ENCODE measurements at regions not wholly inside any gene's neighbourhood (a gene's known extent, or its start where the extent isn't known, plus 50 kb on each side); places are given as distances from the start of the nearest gene placed in this dataset.
"Not testable (repeated sequence)": the region's sequence is repeated elsewhere in the genome, so short reads cannot be mapped to it uniquely, and the experiment has no call there.

GRCh38 chr13:80528733-80529132 lies 187.8 kb upstream of the SPRY2 start:
- Histone ChIP-seq H3K36me3 (ENCODE audit: control insufficient read depth in 2 of 2, insufficient read depth in 2 of 2, low read length in 1 of 2) (no peaks in the 10 kb centered on the region), H3K27ac (ENCODE audit: low read depth in 1 of 2, low read length in 1 of 2) (no peak overlapping the region), H3K27me3 (ENCODE audit: control insufficient read depth in 2 of 2, insufficient read depth in 1 of 2, low read length in 1 of 2) (no peaks in the 10 kb centered on the region), H3K9me3 (ENCODE audit: control insufficient read depth in 2 of 2, insufficient read depth in 1 of 2, low read length in 1 of 2) (no peaks in the 10 kb centered on the region), H3K4me3 (ENCODE audit: low read length in 2 of 2) (no peak overlapping the region), H3K4me1 (ENCODE audit: control insufficient read depth in 2 of 2, insufficient read depth in 2 of 2, low read length in 2 of 2) (no peaks in the 10 kb centered on the region)
- no peak for DNase-seq (ENCODE audit: low read depth in 6 of 9, low spot score in 9 of 9)
- 98% methylated on average over 3 of the region's 3 CpGs for WGBS

DNA sequence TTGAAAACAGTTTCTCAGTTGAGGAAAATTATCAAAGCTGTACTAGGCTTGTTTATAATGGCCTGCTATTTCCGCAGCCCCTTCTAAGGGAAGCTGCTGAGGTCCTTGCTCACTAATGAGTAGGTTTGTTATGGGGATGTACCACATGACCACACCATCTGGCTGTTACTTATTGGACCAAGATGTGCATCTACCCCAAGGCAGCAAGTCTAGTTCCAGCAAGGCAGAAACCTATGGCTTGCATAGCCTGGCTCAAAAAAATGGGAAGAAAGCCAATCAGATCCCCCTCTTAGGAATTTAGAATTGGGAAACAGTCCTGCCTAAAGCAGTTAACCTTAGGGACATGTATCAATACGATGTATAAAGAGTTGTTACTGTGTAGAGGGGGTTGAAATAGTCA lies 186.5 kb upstream of the SPRY2 start:
- no peak for DNase-seq (ENCODE audit: low read depth in 6 of 9, low spot score in 9 of 9)
- Histone ChIP-seq H3K36me3 (ENCODE audit: control insufficient read depth in 2 of 2, insufficient read depth in 2 of 2, low read length in 1 of 2) (no peaks in the 10 kb centered on the region), H3K4me3 (ENCODE audit: low read length in 2 of 2) (no peak overlapping the region), H3K4me1 (ENCODE audit: control insufficient read depth in 2 of 2, insufficient read depth in 2 of 2, low read length in 2 of 2) (no peaks in the 10 kb centered on the region), H3K27me3 (ENCODE audit: control insufficient read depth in 2 of 2, insufficient read depth in 1 of 2, low read length in 1 of 2) (no peaks in the 10 kb centered on the region), H3K27ac (ENCODE audit: low read depth in 1 of 2, low read length in 1 of 2) (no peak overlapping the region), H3K9me3 (ENCODE audit: control insufficient read depth in 2 of 2, insufficient read depth in 1 of 2, low read length in 1 of 2) (no peaks in the 10 kb centered on the region)
- WGBS = 96% methylated on average over 2 of the region's 2 CpGs

DNA sequence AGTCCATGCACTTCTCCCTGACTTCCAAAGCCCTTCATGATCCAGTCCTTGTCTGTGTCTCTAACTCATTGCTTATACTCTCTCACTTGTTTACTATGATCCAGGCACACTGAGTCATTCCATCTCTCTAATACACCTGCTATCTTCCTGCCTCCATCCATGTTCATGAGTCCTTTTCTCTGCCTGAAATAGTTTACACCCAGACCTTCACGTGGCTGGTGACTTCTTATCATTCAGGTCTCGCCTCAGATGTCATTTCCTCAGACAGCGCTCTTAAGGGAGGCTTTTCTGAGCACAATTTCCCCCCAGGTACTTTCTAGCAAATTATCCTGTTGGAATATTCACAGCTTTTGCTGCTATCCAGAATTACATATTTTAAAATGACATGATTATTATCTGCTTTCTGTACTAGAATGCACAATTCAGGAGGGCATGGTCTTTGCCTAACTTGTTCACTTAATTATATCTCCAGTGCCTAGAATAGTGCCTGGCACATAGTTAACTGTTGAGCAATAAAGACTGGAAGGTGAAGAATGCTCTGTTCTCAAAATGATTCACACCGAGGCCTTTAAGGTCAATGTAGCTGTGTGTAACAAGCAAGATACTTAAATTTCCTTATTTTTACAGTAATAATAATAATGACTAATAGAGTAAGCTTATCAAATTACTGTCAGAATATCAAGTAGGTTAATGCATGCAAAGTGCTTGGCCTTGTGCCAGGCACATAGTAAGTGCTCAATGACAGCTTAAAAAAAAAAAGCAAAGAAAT lies 183.7 kb upstream of the SPRY2 start:
- Histone ChIP-seq H3K36me3 (ENCODE audit: control insufficient read depth in 2 of 2, insufficient read depth in 2 of 2, low read length in 1 of 2) (no peaks in the 10 kb centered on the region), H3K27ac (ENCODE audit: low read depth in 1 of 2, low read length in 1 of 2) (no peak overlapping the region), H3K4me1 (ENCODE audit: control insufficient read depth in 2 of 2, insufficient read depth in 2 of 2, low read length in 2 of 2) (no peaks in the 10 kb centered on the region), H3K4me3 (ENCODE audit: low read length in 2 of 2) (no peak overlapping the region), H3K9me3 (ENCODE audit: control insufficient read depth in 2 of 2, insufficient read depth in 1 of 2, low read length in 1 of 2) (no peaks in the 10 kb centered on the region), H3K27me3 (ENCODE audit: control insufficient read depth in 2 of 2, insufficient read depth in 1 of 2, low read length in 1 of 2) (no peaks in the 10 kb centered on the region)
- DNase-seq (ENCODE audit: low read depth in 6 of 9, low spot score in 9 of 9) = no peak
- WGBS = 82% methylated on average over 4 of the region's 4 CpGs

- H3K36me3 ChIP-seq (ENCODE audit: control insufficient read depth in 2 of 2, insufficient read depth in 2 of 2, low read length in 1 of 2) = no peaks in the 10 kb centered on the region
- no peaks in the 10 kb centered on the region for H3K27me3 ChIP-seq (ENCODE audit: control insufficient read depth in 2 of 2, insufficient read depth in 1 of 2, low read length in 1 of 2)
- H3K4me1 ChIP-seq (ENCODE audit: control insufficient read depth in 2 of 2, insufficient read depth in 2 of 2, low read length in 2 of 2) = no peaks in the 10 kb centered on the region
- no peak overlapping the region for H3K27ac ChIP-seq (ENCODE audit: low read depth in 1 of 2, low read length in 1 of 2)
- H3K4me3 ChIP-seq (ENCODE audit: low read length in 2 of 2) = no peak overlapping the region
- no peaks in the 10 kb centered on the region for H3K9me3 ChIP-seq (ENCODE audit: control insufficient read depth in 2 of 2, insufficient read depth in 1 of 2, low read length in 1 of 2)
- DNase-seq (ENCODE audit: low read depth in 6 of 9, low spot score in 9 of 9) = no peak
- WGBS = 100% methylated on average over 1 of the region's 1 CpG
These were observed 182.2 kb upstream of the SPRY2 start for GRCh38 chr13:80523134-80523533.

DNA sequence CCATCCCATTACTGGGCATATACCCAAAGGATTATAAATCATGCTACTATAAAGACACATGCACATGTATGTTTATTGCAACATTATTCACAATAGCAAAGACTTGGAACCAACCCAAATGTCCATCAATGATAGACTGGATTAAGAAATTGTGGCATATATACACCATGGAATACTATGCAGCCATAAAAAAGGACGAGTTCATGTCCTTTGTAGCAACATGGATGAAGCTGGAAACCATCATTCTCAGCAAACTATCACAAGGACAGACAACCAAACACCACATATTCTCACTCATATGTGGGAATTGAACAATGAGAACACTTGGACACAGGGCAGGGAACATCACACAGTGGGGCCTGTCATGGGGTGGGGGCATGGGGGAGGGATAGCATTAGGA lies 181.5 kb upstream of the SPRY2 start:
- H3K9me3 ChIP-seq (ENCODE audit: control insufficient read depth in 2 of 2, insufficient read depth in 1 of 2, low read length in 1 of 2); DNase-seq (ENCODE audit: low read depth in 6 of 9, low spot score in 9 of 9); H3K4me1 ChIP-seq (ENCODE audit: control insufficient read depth in 2 of 2, insufficient read depth in 2 of 2, low read length in 2 of 2); H3K4me3 ChIP-seq (ENCODE audit: low read length in 2 of 2); H3K27me3 ChIP-seq (ENCODE audit: control insufficient read depth in 2 of 2, insufficient read depth in 1 of 2, low read length in 1 of 2); H3K36me3 ChIP-seq (ENCODE audit: control insufficient read depth in 2 of 2, insufficient read depth in 2 of 2, low read length in 1 of 2); H3K27ac ChIP-seq (ENCODE audit: low read depth in 1 of 2, low read length in 1 of 2): not testable (repeated sequence)
- 88% methylated on average over 1 of the region's 1 CpG for WGBS

DNA sequence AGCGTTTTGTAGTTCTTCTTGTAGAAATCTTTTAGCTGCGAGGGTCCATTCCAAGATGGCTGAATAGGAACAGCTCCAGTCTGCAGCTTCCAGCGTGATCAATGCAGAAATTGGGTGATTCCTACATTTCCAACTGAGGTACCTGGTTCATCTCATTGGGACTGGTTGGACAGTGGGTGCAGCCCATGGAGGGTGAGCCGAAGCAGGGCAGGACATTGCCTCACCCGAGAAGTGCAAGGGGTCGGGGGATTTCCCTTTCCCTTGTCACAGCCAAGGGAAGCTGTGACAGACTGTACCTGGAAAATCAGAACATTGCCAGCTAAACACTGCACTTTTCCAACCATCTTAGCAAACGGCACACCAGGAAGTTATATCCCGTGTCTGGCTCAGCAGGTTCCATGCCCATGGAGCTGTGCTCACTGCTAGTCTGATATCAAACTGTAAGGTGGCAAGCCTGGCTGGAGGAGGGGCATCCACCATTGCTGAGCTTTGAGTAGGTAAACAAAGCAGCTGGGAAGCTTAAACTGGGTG lies 176.0 kb upstream of the SPRY2 start:
- H3K9me3 ChIP-seq (ENCODE audit: control insufficient read depth in 2 of 2, insufficient read depth in 1 of 2, low read length in 1 of 2) = peaks cover 0 to 10% of the 10 kb centered on the region in 2 donors
- no peak for DNase-seq (ENCODE audit: low read depth in 6 of 9, low spot score in 9 of 9)

GRCh38 chr13:80515296-80515695 lies 174.4 kb upstream of the SPRY2 start:
- Histone ChIP-seq H3K9me3 (ENCODE audit: control insufficient read depth in 2 of 2, insufficient read depth in 1 of 2, low read length in 1 of 2) (peaks cover 0 to 10% of the 10 kb centered on the region in 2 donors), H3K27me3 (ENCODE audit: control insufficient read depth in 2 of 2, insufficient read depth in 1 of 2, low read length in 1 of 2) (no peaks in the 10 kb centered on the region)
- 96% methylated on average over 4 of the region's 4 CpGs for WGBS

More for the DNA sequence above, 176.0 kb upstream of the SPRY2 start:
- Histone ChIP-seq H3K36me3 (ENCODE audit: control insufficient read depth in 2 of 2, insufficient read depth in 2 of 2, low read length in 1 of 2) (no peaks in the 10 kb centered on the region), H3K4me1 (ENCODE audit: control insufficient read depth in 2 of 2, insufficient read depth in 2 of 2, low read length in 2 of 2) (no peaks in the 10 kb centered on the region), H3K27ac (ENCODE audit: low read depth in 1 of 2, low read length in 1 of 2) (no peak overlapping the region), H3K27me3 (ENCODE audit: control insufficient read depth in 2 of 2, insufficient read depth in 1 of 2, low read length in 1 of 2) (no peaks in the 10 kb centered on the region), H3K4me3 (ENCODE audit: low read length in 2 of 2) (no peak overlapping the region)
- 98% methylated on average over 8 of the region's 8 CpGs for WGBS

GRCh38 chr13:80513196-80513595 lies 172.3 kb upstream of the SPRY2 start:
- no peak for DNase-seq (ENCODE audit: low read depth in 6 of 9, low spot score in 9 of 9)
- Histone ChIP-seq H3K27me3 (ENCODE audit: control insufficient read depth in 2 of 2, insufficient read depth in 1 of 2, low read length in 1 of 2) (no peaks in the 10 kb centered on the region), H3K36me3 (ENCODE audit: control insufficient read depth in 2 of 2, insufficient read depth in 2 of 2, low read length in 1 of 2) (no peaks in the 10 kb centered on the region), H3K4me3 (ENCODE audit: low read length in 2 of 2) (no peak overlapping the region), H3K9me3 (ENCODE audit: control insufficient read depth in 2 of 2, insufficient read depth in 1 of 2, low read length in 1 of 2) (peaks cover 0 to 10% of the 10 kb centered on the region in 2 donors), H3K4me1 (ENCODE audit: control insufficient read depth in 2 of 2, insufficient read depth in 2 of 2, low read length in 2 of 2) (no peaks in the 10 kb centered on the region), H3K27ac (ENCODE audit: low read depth in 1 of 2, low read length in 1 of 2) (no peak overlapping the region)
- 97% methylated on average over 1 of the region's 1 CpG for WGBS

More at GRCh38 chr13:80515296-80515695, 174.4 kb upstream of the SPRY2 start:
- no peak for DNase-seq (ENCODE audit: low read depth in 6 of 9, low spot score in 9 of 9)
- Histone ChIP-seq H3K4me3 (ENCODE audit: low read length in 2 of 2) (no peak overlapping the region), H3K36me3 (ENCODE audit: control insufficient read depth in 2 of 2, insufficient read depth in 2 of 2, low read length in 1 of 2) (no peaks in the 10 kb centered on the region), H3K27ac (ENCODE audit: low read depth in 1 of 2, low read length in 1 of 2) (no peak overlapping the region), H3K4me1 (ENCODE audit: control insufficient read depth in 2 of 2, insufficient read depth in 2 of 2, low read length in 2 of 2) (no peaks in the 10 kb centered on the region)

- no peak for DNase-seq (ENCODE audit: low read depth in 6 of 9, low spot score in 9 of 9)
- WGBS = 92% methylated on average over 2 of the region's 2 CpGs
- no peaks in the 10 kb centered on the region for H3K36me3 ChIP-seq (ENCODE audit: control insufficient read depth in 2 of 2, insufficient read depth in 2 of 2, low read length in 1 of 2)
- no peak overlapping the region for H3K4me3 ChIP-seq (ENCODE audit: low read length in 2 of 2)
- H3K4me1 ChIP-seq (ENCODE audit: control insufficient read depth in 2 of 2, insufficient read depth in 2 of 2, low read length in 2 of 2) = no peaks in the 10 kb centered on the region
- no peaks in the 10 kb centered on the region for H3K27me3 ChIP-seq (ENCODE audit: control insufficient read depth in 2 of 2, insufficient read depth in 1 of 2, low read length in 1 of 2)
- no peaks in the 10 kb centered on the region for H3K9me3 ChIP-seq (ENCODE audit: control insufficient read depth in 2 of 2, insufficient read depth in 1 of 2, low read length in 1 of 2)
- H3K27ac ChIP-seq (ENCODE audit: low read depth in 1 of 2, low read length in 1 of 2) = no peak overlapping the region
These were observed 169.8 kb upstream of the SPRY2 start for GRCh38 chr13:80510686-80511085.

Data from thymus (tissue), 11 donors.